ENCODE measurements at regions not wholly inside any gene's neighbourhood (a gene's known extent, or its start where the extent isn't known, plus 50 kb on each side); places are given as distances from the start of the nearest gene placed in this dataset.

DNA sequence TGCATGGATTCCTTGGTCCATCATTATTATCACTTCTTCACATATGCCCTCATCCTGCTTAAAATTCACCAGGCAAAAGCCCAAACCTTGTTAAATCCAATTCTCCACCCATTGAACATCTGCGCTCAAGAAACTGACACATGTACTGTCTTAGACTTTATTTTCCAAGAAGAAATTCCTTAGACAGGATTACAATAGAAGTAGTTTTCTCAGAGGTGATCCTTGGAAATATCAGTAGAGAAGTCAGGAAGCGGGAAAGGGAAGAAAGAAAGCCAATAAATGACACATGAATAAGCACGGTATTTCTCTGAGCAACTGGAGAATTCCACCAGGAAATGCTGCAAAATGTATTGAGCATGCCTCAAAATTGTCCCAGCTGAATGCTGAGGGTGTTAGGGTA lies 90.2 kb downstream of the FOXD1 start:
- TF ChIP-seq, protein P1, sequence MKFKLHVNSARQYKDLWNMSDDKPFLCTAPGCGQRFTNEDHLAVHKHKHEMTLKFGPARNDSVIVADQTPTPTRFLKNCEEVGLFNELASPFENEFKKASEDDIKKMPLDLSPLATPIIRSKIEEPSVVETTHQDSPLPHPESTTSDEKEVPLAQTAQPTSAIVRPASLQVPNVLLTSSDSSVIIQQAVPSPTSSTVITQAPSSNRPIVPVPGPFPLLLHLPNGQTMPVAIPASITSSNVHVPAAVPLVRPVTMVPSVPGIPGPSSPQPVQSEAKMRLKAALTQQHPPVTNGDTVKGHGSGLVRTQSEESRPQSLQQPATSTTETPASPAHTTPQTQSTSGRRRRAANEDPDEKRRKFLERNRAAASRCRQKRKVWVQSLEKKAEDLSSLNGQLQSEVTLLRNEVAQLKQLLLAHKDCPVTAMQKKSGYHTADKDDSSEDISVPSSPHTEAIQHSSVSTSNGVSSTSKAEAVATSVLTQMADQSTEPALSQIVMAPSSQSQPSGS (IDR thresholded peaks at IDR 0.05; ENCODE audit: low read length), result no peak
- TF ChIP-seq JUND (IDR thresholded peaks at IDR 0.05; ENCODE audit: low read depth, low read length), result no peak
